HG03460 (cell line): ENCODE measurements at regions not wholly inside any gene's neighbourhood (a gene's known extent, or its start where the extent isn't known, plus 50 kb on each side); places are given as distances from the start of the nearest gene placed in this dataset.

ENCODE experiments used
- ATAC-seq: cut with Tn5 transposase; IDR thresholded peaks from one replicate; pipeline ENCODE4 v1.9.1; 2021; ENCODE audit not compliant: unreplicated experiment

DNA sequence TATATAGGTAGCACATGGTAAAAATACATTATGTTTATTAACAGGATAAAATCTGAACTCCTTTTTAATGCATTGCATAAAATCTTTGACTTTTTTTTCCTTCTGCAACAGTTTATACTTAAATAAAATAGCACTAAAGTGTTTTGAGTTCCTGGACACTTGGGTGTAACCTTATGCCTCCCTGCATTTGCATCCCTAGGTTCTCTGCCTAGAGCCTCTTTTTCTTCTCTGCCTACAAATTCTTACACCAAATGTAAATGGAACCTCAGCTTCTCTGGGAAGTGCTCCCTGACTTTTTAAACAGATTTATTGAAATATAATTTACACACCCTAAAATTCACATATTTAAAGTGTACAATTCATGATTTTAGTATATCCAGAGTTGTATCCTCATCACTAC lies 1017.6 kb downstream of the CNTNAP5 start:
- ATAC-seq: no peak

DNA sequence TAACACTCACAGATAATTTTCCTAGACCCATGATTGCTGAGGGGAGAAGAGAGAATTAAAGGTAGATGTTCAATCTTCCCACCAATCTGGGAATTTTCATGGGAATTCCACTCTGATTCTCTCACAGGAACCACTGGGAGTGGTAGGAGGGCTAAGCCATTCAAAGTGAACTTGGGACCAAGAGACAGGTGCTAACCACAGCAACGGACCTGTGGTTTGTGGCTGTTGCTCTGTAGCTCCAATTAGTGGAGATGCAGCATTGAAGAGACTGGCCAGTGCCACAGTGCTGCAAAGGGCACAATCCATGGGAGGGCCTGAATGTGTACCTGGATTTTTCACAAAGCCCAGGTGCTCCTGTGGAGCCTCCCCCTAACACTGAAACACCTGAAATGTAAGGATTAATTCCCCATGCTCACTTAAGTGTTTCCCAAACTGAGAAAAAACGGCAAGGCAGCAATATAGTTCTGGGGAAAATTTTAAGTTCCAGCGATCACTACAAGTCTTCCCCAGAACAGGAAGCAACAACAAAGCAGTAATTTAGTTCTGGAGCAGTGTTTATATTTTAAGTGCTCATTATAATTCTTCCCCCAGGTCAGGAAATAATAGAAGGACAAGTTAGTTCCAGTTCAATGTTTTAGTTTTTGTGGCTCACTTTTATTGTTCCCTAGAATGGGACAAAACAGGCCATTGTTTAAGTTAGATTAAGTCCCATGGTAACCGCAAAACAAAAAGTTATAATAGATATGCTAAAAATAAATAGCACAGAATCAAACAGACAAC lies 1045.8 kb downstream of the CNTNAP5 start:
- no peak for ATAC-seq

DNA sequence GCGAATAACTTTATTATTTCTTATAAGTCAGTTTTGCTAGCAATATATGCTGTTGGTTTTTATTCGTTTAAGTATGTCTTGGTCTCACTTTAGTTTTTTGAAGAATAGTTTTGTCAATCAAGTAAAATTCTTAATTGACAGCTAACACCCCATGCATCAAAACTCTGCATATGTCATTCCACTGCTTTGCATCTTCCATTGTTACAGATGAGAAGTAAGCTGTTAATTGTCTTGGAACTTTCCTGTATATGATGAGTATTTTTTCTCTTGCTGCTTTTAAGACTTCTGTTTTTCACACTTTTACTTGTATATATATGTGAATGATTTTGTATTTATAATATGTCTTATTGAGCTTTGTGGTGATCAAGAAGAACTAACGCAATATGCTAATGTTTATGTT lies 1048.4 kb downstream of the CNTNAP5 start:
- ATAC-seq: no peak

DNA sequence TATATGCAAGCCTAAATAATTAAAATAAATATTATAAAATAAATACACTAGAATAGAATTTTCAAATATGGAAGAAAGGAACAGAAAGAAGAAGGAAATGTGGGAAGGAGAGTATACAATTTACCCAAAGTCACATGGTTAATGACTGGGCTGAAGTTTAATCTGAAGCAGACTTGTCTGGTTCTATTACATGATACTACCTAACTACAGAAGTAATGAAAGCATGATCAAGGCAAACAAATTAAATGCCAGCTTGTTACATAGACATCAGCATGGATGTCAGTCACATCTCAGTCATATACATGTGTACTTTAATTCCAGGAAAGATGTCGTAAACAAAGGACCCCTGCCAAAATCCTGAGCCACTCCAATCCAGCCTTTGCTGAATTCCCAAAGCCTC lies 1060.8 kb downstream of the CNTNAP5 start:
- ATAC-seq: no peak

DNA sequence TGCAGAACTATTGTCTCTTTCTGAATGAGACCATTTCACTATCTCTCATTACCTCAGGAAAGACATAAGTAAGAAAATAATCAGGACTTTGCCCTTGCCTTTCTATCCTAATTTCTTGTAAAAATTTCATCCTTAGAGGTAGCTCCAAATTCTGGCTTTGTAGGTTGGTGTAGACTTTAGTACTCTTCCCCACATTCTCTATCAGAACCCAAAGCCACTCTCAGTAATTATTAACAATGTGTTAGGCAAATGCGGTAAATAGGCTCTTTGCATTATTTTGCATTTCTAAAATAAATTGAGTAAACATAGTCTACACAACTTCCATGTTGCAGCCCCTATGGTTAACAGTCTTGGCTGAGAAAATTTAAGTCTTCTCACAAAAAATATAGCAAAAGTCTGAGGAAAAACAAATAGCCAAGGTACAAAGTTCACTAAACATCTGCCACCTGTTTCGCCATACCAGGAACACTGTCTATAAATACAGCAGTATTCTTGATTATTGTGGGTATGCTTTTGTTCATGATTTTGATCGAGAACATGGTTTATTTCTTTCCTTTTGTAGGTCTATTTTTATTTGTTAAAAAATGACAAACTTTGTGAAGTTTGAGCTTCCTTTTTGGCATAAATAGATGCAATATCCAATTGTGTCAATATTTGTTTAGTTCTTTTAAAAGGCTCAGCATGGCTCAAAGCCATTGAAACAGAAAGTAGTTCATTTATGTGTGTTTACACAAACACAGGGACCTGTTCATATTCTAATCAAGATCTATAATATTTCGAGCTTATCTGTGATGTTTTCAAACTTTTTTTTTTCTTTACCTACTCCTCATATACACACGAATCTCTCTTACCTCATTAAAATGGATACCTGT lies 1061.5 kb downstream of the CNTNAP5 start:
- ATAC-seq: no peak

DNA sequence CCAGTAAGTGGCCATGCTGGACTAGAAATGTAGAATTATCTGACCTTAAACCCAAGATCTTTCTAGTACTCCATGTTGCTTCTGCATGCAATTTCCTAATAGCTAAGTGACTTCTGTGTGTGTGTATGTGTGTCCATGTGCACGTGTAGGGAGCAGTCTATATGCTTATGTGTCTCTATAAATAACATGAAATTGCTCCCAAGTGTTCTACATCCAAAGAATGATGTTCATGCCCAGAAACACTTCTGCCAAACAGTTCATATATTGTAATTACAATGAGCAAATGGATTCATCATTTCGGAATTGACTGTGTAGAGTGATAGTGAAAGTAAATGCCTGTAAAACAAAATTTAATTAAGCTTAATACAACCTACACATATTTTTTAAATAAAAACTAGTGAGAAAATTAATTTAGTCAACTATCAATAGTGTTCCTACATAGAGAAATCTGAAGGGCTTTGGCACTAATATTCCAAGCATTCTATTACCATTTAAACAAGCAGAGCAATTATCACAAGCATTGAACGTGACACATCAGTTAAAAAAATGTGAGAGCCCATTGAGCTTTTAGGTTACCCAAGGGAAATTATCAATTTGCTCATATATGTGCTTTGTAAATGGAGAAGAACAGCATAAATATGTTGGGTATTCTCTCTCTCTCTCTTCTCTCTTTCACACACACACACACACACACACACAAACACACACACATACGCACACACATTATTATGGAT lies 1067.4 kb downstream of the CNTNAP5 start:
- no peak for ATAC-seq

DNA sequence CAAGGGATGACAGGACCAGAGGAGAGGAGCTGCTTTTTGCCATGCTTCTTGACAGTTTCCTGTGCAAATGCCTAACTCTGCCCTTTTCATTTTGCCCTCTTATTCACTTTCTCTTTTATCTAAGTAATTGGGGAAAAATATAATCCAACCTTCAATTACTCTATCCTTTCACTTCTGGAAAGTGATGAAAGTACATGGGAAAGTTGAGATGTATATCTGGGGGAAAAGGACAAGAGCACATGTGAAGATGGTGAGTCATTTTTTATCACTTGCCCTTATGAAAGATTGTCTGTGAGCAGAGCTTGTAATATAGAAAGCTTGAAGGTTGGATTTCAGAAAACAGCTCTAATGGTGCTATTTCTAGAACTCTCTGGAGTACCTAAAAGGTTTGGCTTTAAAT lies 1070.7 kb downstream of the CNTNAP5 start:
- ATAC-seq: no peak

DNA sequence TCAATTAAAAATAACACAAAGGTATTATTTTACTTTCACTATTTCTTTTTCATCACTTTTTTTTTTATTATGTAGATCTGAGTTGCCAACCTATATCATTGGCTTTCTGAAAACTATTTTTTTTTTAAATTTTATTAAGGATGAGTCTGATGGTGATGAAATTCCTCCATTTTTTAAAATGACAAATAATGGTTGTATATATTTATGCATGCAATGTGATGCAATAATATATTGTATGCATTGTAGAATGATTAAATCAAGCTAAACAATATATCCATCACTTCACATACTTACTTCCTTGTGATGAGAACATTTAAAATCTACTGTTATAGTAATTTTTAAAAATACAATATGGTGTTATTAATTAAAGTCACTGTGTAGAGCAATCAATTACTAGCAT lies 1081.6 kb downstream of the CNTNAP5 start:
- ATAC-seq: no peak

DNA sequence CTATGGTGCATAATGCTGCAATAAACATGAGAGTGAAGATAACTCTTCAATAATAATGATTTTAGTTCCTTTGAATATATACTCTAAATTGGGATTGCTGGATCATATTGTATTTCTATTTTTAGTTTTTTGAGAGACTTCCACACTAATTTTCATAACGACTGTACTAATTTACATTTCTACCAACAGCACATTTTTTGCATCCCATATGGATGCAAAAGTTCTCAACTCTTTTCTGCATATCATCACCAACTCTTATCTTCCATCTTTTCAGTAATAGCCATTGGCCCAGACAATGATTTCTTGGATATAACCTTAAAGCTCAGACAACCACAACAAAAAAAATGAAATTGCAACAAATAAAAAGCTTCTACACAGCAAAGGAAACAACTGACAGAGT lies 1082.4 kb downstream of the CNTNAP5 start:
- ATAC-seq: no peak

DNA sequence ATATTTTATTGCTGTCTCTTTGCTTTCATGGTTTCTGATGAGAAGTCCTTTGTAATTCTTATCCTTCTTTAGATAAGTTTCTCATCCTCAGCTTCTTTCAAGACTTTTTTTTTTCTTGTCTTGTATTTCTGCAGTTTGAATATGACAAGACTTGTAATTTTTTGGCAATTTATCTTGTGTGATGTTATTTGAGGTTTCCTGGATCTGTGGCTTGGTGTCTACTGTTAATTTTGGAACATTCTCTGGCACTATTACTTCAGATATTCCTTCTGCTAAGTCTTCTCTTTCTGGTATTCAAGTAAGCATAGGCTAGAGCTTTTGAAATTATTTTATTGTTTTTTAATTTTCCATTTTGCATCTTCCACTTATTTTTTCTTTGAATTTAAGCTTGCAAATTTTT lies 1083.2 kb downstream of the CNTNAP5 start:
- no peak for ATAC-seq

DNA sequence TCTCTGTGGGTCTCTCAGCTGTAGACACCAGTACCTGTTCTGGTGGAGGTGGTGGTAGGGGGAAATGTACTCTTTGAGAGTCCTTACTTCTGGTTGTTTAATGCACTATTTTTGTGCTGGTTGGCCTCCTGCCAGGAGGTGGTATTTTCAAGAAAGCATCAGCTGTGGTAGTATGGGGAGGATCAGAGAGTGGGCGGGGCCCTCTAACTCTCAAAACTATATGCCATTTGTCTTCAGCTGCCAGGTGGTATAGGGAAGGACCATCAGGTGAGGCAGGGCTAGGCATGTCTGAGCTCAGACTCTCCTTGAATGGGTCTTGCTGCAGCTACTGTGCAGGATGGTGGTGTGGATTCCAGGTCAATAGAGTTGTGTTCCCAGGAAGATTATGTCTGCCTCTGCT lies 1100.8 kb downstream of the CNTNAP5 start:
- no peak for ATAC-seq

DNA sequence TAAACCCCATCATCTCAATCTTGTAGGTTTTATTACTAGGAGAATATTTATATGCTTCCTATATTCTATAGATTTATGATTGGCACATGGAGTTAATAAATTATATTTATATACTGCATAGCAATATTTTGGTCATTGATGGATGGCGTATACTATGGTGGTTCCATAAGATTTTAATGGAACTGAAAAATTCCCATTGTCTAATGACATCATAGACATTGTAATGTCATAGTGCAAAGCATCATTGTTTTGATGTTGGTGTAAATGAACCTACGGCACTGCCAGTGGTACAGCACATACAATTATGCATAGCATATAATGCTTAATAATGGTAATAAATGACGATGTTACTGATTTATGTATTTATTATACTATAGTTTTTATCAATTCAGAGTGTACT lies 1135.9 kb downstream of the CNTNAP5 start:
- no peak for ATAC-seq

DNA sequence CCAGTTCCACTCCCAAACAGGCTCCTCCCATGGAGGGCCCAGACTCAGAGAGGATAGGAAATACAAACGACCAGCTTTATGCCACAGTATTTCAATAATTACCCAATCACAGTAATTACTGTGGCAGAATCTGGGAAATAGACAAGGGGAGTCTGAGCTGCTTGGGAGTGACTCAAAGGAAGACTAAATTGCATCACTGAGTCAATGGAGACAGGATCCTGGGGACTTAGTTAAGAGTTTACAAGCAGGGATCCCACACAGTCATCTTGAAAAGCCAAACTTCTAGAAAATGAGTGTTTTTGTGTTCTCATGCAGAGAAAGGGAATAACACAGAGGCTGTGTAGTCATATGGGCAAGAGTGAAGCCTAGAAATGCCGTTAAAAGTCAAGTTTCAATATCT lies 1142.1 kb downstream of the CNTNAP5 start:
- no peak for ATAC-seq

DNA sequence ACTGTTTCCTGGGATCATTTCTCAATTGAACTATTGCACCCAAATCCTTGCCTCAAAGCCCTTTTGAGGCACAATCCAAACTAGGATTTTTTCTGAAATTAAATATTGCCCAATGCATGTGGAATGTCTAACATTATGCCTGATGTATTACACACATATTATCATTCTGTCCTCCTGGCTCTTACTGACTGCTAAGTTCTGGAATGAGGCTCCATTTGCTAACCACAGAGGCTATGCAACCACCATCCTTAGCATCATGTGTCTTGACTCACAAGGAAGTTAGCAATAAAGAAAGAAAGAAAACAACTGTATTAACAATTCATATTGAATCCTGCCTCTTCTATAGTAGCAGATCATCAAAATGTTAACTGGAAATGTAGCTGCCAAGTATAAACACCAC lies 1142.7 kb downstream of the CNTNAP5 start:
- ATAC-seq: no peak

DNA sequence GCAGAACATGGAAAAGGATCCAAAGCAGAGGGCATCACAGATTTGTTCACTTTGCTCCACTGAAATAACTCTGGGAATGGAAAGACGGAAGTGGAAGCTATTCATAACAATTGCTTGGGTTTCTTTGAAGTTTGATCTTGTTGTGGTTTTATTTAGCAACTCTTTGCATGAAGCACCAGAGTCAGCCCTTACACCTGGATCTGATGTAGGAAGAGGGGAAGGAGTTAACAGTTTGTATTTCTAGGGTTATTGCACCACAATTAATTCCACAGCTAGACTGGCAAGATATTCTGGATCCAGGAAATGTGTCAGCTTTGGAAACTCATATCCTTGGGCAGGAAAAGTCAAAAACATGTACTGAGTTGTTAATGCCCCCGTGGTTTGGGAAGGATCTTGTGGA lies 1143.4 kb downstream of the CNTNAP5 start:
- ATAC-seq: no peak

DNA sequence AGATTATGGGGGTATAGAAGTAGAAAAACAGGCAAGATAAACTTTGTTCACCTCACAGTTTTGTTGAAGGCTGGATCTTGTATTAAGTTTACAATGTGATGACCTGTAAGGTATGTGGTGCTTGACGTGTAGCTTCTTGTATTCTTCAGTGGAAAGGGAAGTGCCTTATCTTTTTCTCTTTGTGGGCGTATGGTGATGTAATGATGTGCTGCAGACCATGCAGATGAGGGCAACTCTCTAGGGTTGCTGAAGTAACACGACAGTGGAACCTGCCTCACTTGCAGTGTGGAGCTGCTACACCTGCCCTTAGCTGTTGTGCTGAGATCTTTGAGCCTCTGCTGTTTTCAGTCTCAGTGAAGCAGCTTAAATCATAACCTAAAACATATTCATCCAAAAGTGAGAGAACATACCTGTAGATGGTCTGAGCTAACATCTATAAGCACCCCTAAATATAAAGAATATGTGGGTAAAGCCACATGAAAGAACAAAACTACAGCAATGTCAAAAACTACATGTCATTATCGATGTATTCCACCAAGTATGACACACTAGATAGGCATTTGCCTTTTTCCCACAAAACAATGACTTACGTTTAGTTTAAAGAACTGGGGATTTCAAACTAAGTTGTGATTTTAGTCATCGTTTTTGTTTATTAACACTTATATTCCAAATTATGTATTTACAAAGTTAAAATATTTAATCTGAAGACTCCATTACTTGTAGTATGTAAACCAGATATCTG lies 1144.1 kb downstream of the CNTNAP5 start:
- ATAC-seq: no peak

DNA sequence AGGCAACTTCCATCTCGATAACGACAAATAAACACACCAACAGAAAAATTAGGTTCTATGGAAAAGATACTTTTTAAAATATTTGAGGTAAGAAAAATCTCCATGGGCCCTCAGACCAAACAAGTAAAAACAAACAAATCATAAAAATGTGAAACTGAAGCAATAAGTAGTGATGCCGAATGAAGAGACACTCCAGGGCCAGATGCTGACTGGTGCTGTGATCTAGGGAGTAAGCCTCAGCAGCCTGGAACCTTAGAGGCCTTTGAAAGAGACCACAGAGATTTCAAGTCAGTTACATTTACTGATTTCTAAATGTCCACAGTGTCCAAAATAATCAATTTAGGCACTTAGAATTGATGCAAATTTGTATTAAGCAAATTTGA lies 1144.7 kb downstream of the CNTNAP5 start:
- no peak for ATAC-seq

DNA sequence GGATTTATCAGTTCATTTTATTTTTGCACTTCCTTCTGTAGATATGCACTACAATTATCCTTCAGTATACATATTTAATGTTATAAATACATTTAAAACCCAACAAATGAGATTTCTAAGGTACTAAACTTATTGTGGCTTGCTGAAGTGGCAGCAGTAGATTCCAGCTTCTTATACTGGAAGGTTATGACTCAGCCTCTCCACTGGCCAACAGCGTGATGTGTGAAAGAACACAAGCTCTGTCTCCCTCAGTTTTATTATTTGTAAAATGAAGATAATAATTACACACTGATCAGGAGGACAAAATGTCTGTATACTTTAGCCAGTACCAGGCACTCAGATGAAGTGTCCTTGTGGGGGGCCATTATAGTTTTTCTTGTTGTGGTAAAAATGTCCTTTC lies 1147.1 kb downstream of the CNTNAP5 start:
- ATAC-seq: no peak

DNA sequence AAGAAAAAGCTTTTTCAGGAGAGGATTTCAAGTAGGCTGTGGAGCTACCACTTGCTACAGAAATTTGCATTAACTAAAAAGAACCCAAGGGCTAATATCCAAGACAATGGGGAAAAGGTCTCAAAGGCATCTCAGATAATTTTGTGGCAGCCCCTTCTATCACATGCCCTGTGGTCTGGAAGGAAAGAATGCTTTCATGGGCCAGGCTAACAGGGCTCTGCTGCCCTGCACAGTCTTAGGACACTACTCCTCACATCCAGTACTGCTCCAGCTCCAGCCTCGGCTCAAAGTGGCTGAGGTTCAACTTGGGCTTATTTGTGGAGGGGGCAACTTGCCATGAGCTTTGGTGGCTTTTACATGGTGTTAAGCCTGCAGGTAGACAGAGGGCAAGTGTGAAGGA lies 1150.3 kb downstream of the CNTNAP5 start:
- ATAC-seq: no peak

DNA sequence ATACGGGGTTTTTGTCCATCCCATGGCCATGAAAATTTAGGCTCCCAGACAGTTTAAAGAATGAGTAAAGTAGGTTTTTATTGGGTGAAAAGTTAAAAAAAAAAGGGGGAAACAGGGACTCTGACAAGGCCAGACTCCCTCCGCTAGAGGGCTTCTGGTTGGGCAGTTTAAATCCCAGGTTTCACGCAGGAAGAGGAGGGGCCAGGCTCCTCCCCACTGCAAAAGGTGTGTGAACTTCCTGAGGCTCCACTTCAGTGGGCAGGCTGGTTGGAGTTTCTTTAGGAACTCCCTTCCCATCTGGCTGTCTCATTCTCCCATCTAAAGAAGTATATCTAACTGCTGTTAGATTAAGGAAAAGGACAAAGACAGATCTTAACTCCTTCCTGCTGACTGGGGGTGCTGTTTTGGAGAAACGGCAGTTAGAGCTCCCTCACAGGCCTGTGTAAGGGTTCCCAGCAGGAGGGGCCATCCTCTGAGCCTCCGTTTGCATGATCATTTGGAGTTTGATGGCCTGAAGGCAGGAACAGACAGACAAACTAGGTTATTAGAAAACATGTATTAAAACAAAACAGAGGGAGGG lies 1160.7 kb downstream of the CNTNAP5 start:
- ATAC-seq: no peak

DNA sequence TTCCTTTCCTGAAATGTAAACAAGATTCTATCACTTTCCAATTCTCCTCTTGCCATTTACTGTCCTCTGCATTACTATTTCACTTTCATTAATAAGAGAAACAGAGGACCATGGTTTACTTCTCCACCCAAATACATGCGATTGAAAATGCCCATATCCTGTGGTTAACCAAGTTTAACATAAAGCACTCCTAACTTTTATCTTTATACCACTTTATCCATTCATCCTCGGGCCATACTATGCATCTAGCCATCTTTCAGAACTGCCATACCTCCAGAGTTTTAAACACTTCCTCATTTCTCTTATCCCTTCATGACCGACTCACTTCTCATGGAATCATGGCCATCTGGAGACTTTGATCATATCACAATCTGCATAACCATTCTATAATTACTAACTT lies 1182.3 kb downstream of the CNTNAP5 start:
- no peak for ATAC-seq
